ENCODE measurements at regions not wholly inside any gene's neighbourhood (a gene's known extent, or its start where the extent isn't known, plus 50 kb on each side); places are given as distances from the start of the nearest gene placed in this dataset.
"Not testable (repeated sequence)": the region's sequence is repeated elsewhere in the genome, so short reads cannot be mapped to it uniquely, and the experiment has no call there.

GRCh38 chr4:130027973-130028372 is 932.0 kb downstream of the C4orf33 start:
- no peak overlapping the region for H3K27ac ChIP-seq
- H3K9me3 ChIP-seq: no peaks in the 10 kb centered on the region
- H3K27me3 ChIP-seq: no peaks in the 10 kb centered on the region
- no peak for TF ChIP-seq CTCF (IDR thresholded peaks at IDR 0.05)
- H3K36me3 ChIP-seq: no peaks in the 10 kb centered on the region
- H3K4me1 ChIP-seq: no peaks in the 10 kb centered on the region
- DNase-seq: no peak
- intact Hi-C loops (cut with DNase I; ENCODE audit: low total_unique reads): no loop called here
- no peak overlapping the region for H3K4me3 ChIP-seq

GRCh38 chr4:130028552-130028951 is 932.6 kb downstream of the C4orf33 start:
- no peak for DNase-seq
- no peaks in the 10 kb centered on the region for H3K9me3 ChIP-seq
- intact Hi-C loops (cut with DNase I; ENCODE audit: low total_unique reads): no loop called here
- no peak for TF ChIP-seq CTCF (IDR thresholded peaks at IDR 0.05)
- H3K36me3 ChIP-seq: no peaks in the 10 kb centered on the region
- H3K27ac ChIP-seq: no peak overlapping the region
- no peaks in the 10 kb centered on the region for H3K27me3 ChIP-seq
- H3K4me3 ChIP-seq: no peak overlapping the region
- H3K4me1 ChIP-seq: no peaks in the 10 kb centered on the region

- no peaks in the 10 kb centered on the region for H3K4me1 ChIP-seq
- H3K9me3 ChIP-seq: no peaks in the 10 kb centered on the region
- TF ChIP-seq CTCF (IDR thresholded peaks at IDR 0.05): no peak
- H3K27me3 ChIP-seq: no peaks in the 10 kb centered on the region
- H3K4me3 ChIP-seq: no peak overlapping the region
- no peak overlapping the region for H3K27ac ChIP-seq
- intact Hi-C loops (cut with DNase I; ENCODE audit: low total_unique reads): no loop called here
- no peak for DNase-seq
- H3K36me3 ChIP-seq: no peaks in the 10 kb centered on the region
Observed at GRCh38 chr4:130029442-130029841, 933.5 kb downstream of the C4orf33 start.

DNA sequence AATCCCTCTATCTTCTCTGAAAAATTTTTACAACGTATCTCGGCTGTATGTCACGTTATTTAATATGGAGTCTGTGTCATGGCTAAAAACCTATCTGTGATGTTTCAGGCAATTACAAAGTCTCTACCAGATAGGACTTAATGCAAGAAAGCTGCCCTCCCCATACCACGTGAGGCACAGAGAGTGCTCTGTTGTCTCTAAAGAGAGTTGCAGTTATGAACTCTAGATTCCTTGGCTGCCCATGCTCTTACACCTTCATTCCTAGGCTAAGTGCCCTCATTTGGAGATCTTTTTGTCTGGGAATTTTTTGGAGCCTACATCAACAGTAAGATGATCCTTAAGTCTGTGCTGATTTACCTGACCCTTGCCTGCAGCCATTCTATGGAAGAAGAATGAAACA is 935.9 kb downstream of the C4orf33 start:
- intact Hi-C loops (cut with DNase I; ENCODE audit: low total_unique reads): loop anchor here (5.0 kb wide), 1 partner anchor 490 kb away; no protein-coding TSS in a partner anchor
- DNase-seq: no peak
- H3K4me3 ChIP-seq: no peak overlapping the region

GRCh38 chr4:130033657-130034056 is 937.7 kb downstream of the C4orf33 start:
- H3K27ac ChIP-seq, H3K9me3 ChIP-seq, H3K27me3 ChIP-seq, H3K4me3 ChIP-seq, H3K4me1 ChIP-seq, DNase-seq, H3K36me3 ChIP-seq: not testable (repeated sequence)
- intact Hi-C loops (cut with DNase I; ENCODE audit: low total_unique reads): loop anchor here (5.0 kb wide), 1 partner anchor 489 kb away; no protein-coding TSS in a partner anchor

More for the DNA sequence above, 935.9 kb downstream of the C4orf33 start:
- Histone ChIP-seq H3K36me3 (no peaks in the 10 kb centered on the region), H3K27me3 (no peaks in the 10 kb centered on the region), H3K27ac (no peak overlapping the region), H3K4me1 (no peaks in the 10 kb centered on the region), H3K9me3 (no peaks in the 10 kb centered on the region)
- no peak for TF ChIP-seq CTCF (IDR thresholded peaks at IDR 0.05)

GRCh38 chr4:130034876-130035275 is 938.9 kb downstream of the C4orf33 start:
- H3K4me3 ChIP-seq: no peak overlapping the region
- H3K36me3 ChIP-seq: no peaks in the 10 kb centered on the region
- intact Hi-C loops (cut with DNase I; ENCODE audit: low total_unique reads): loop anchor here (5.0 kb wide), 1 partner anchor 487 kb away; no protein-coding TSS in a partner anchor
- H3K27me3 ChIP-seq: no peaks in the 10 kb centered on the region
- H3K27ac ChIP-seq: no peak overlapping the region
- H3K4me1 ChIP-seq: no peaks in the 10 kb centered on the region
- no peak for TF ChIP-seq CTCF (IDR thresholded peaks at IDR 0.05)
- H3K9me3 ChIP-seq: no peaks in the 10 kb centered on the region
- no peak for DNase-seq
